ENCODE measurements at regions not wholly inside any gene's neighbourhood (a gene's known extent, or its start where the extent isn't known, plus 50 kb on each side); places are given as distances from the start of the nearest gene placed in this dataset.

- TF ChIP-seq YY1 (IDR thresholded peaks at IDR 0.05; ENCODE audit: insufficient read depth, insufficient read length) (no peak), ZNF274 (IDR thresholded peaks at IDR 0.05; ENCODE audit: low read depth, low read length) (no peak), SUZ12 (IDR thresholded peaks at IDR 0.05; ENCODE audit: extremely low read depth, insufficient read depth, insufficient read length) (no peak)
Measured at GRCh38 chr16:54346041-54346440, 59.5 kb upstream of the IRX3 start.

All from NT2/D1 (cell line).